A673 (cell line): ENCODE measurements at regions not wholly inside any gene's neighbourhood (a gene's known extent, or its start where the extent isn't known, plus 50 kb on each side); places are given as distances from the start of the nearest gene placed in this dataset.

Experiments
- BruUV-seq: library from RNA; stranded (reverse); fragments of 400-500 nt; replicated peaks from 2 replicates; lab custom pipeline; 2021; lab: Mats Ljungman, UMichigan
- CTCF ChIA-PET: fragments of 300-600 bp; sonication (Branson Sonifier 250); formaldehyde crosslinking; loops from one replicate; lab custom pipeline; 2022; ENCODE audit warnings: antibody characterized with exemption; lab: Charles Lee
- POLR2A ChIA-PET: fragments of 300-600 bp; sonication (Branson Sonifier 250); formaldehyde crosslinking; loops from one replicate; lab custom pipeline; 2022; ENCODE audit warnings: antibody characterized with exemption; ENCODE audit not compliant: low non-redundant PET; lab: Charles Lee
- DNase-seq: peaks from one replicate; pipeline ENCODE4 v3.0.0-alpha.2; 2015; ENCODE audit warnings: low spot score
- H3K27ac ChIP-seq: fragments of 200-600 bp; sonication (generic); 2 replicates; pipeline ENCODE4 v1.5.1; 2016; ENCODE audit warnings: mixed run types, low read depth, mild to moderate bottlenecking, mixed read lengths, antibody characterized with exemption, low read length; ENCODE audit not compliant: poor library complexity, severe bottlenecking
- H3K27me3 ChIP-seq: fragments of 200-600 bp; sonication (generic); replicated peaks from 2 replicates; pipeline ENCODE4 v1.6.1; 2017; ENCODE audit warnings: mixed run types, low read depth, mild to moderate bottlenecking, mixed read lengths, antibody characterized with exemption, low read length; ENCODE audit not compliant: insufficient read depth, poor library complexity
- H3K36me3 ChIP-seq: fragments of 200-600 bp; sonication (generic); 2 replicates; pipeline ENCODE4 v1.6.1; 2016; ENCODE audit warnings: mixed run types, mild to moderate bottlenecking, mixed read lengths, antibody characterized with exemption, low read length; ENCODE audit not compliant: insufficient read depth, poor library complexity, severe bottlenecking
- H3K4me1 ChIP-seq: fragments of 200-600 bp; sonication (generic); 2 replicates; pipeline ENCODE4 v1.6.1; 2017; ENCODE audit warnings: mixed run types, mild to moderate bottlenecking, mixed read lengths, antibody characterized with exemption, low read length; ENCODE audit not compliant: insufficient read depth, poor library complexity, severe bottlenecking
- H3K4me3 ChIP-seq: fragments of 200-600 bp; sonication (generic); 2 replicates; pipeline ENCODE4 v1.5.1; 2016; ENCODE audit warnings: low read depth, mixed run types, mild to moderate bottlenecking, mixed read lengths, low read length; ENCODE audit not compliant: poor library complexity, severe bottlenecking
- H3K9me3 ChIP-seq: fragments of 200-600 bp; sonication (generic); 2 replicates; pipeline ENCODE4 v1.6.1; 2016; ENCODE audit warnings: mixed run types, low read depth, mild to moderate bottlenecking, mixed read lengths, antibody characterized with exemption, low read length; ENCODE audit not compliant: poor library complexity, severe bottlenecking
- CTCF ChIP-seq: fragments of 300-800, 200-600 bp; sonication (generic); conservative IDR thresholded peaks from 2 replicates; pipeline ENCODE4 v1.5.1; 2017; ENCODE audit warnings: low read depth, mild to moderate bottlenecking, antibody characterized with exemption, low read length, moderate library complexity, mixed read lengths
- EZH2 ChIP-seq: fragments of 200-600 bp; sonication (generic); IDR thresholded peaks from 2 replicates; pipeline ENCODE4 v1.6.1; 2017; ENCODE audit warnings: borderline replicate concordance, low read depth, mild to moderate bottlenecking, mixed read lengths, antibody characterized with exemption, low read length; ENCODE audit not compliant: poor library complexity, severe bottlenecking
- intact Hi-C: fragments of 100-400 bp; cut with micrococcal nuclease; formaldehyde crosslinking; loops from one replicate; pipeline ENCODE4 v1.10.0; 2022; ENCODE audit not compliant: unreplicated experiment

- BruUV-seq = no TSS peak
- ChIA-PET CTCF (no interaction called here), POLR2A (no interaction called here)
- no peak for DNase-seq
- Histone ChIP-seq H3K36me3 (no peaks in the 10 kb centered on the region), H3K9me3 (no peaks in the 10 kb centered on the region), H3K4me3 (no peak overlapping the region), H3K4me1 (no peaks in the 10 kb centered on the region), H3K27ac (no peak overlapping the region), H3K27me3 (no peaks in the 10 kb centered on the region)
- intact Hi-C loops = no loop called here
- TF ChIP-seq CTCF = no peak
- TF ChIP-seq EZH2 = no peak
Observed at GRCh38 chr14:52188381-52188780, 79.1 kb upstream of the PTGDR start.

- POLR2A ChIA-PET = no interaction called here
- TF ChIP-seq CTCF (no peak), EZH2 (no peak)
- H3K9me3 ChIP-seq = no peaks in the 10 kb centered on the region
- no peak overlapping the region for H3K4me3 ChIP-seq
- no peak overlapping the region for H3K27ac ChIP-seq
- CTCF ChIA-PET = no interaction called here
- no TSS peak for BruUV-seq
- DNase-seq = no peak
- H3K27me3 ChIP-seq = no peaks in the 10 kb centered on the region
- intact Hi-C loops = no loop called here
- H3K36me3 ChIP-seq = no peaks in the 10 kb centered on the region
- no peaks in the 10 kb centered on the region for H3K4me1 ChIP-seq
Observed at GRCh38 chr14:52185178-52185577, 82.3 kb upstream of the PTGDR start.

- DNase-seq = no peak
- no TSS peak for BruUV-seq
- TF ChIP-seq CTCF (no peak), EZH2 (no peak)
- Histone ChIP-seq H3K4me1 (no peaks in the 10 kb centered on the region), H3K27ac (no peak overlapping the region), H3K27me3 (no peaks in the 10 kb centered on the region), H3K4me3 (no peak overlapping the region), H3K9me3 (no peaks in the 10 kb centered on the region), H3K36me3 (no peaks in the 10 kb centered on the region)
- CTCF ChIA-PET = no interaction called here
- intact Hi-C loops = no loop called here
- POLR2A ChIA-PET = no interaction called here
Observed at GRCh38 chr14:52182853-52183252, 84.6 kb upstream of the PTGDR start.
